ENCODE measurements at regions not wholly inside any gene's neighbourhood (a gene's known extent, or its start where the extent isn't known, plus 50 kb on each side); places are given as distances from the start of the nearest gene placed in this dataset.

GRCh38 chr15:58276924-58277323 lies 138.7 kb downstream of the AQP9 start:
- no peak for TF ChIP-seq REST (IDR thresholded peaks at IDR 0.05; ENCODE audit: low read depth)
- no peak for TF ChIP-seq POLR2A (IDR thresholded peaks at IDR 0.05; ENCODE audit: borderline replicate concordance, extremely low read depth, insufficient read depth, insufficient read length)
- no peak for TF ChIP-seq POLR2AphosphoS5 (IDR thresholded peaks at IDR 0.05; ENCODE audit: low read depth, low read length)
- TF ChIP-seq MAX (IDR thresholded peaks at IDR 0.05): no peak
- no peak for TF ChIP-seq EGR1 (IDR thresholded peaks at IDR 0.05; ENCODE audit: low read depth)
- TF ChIP-seq RAD21 (IDR thresholded peaks at IDR 0.05; ENCODE audit: low read depth): no peak
- no peak for TF ChIP-seq YY1 (IDR thresholded peaks at IDR 0.05; ENCODE audit: extremely low read depth, insufficient replicate concordance, low read depth, low read length)
- no peak for TF ChIP-seq CTCF (IDR thresholded peaks at IDR 0.05 in 2 of 3, conservative IDR thresholded peaks at IDR 0.05 in 1 of 3; ENCODE audit: borderline replicate concordance in 1 of 3, insufficient read depth in 1 of 3, low read depth in 2 of 3, low read length in 2 of 3)
- TF ChIP-seq JUND (IDR thresholded peaks at IDR 0.05): no peak
- no peak for TF ChIP-seq SP1 (IDR thresholded peaks at IDR 0.05; ENCODE audit: low read depth)
- TF ChIP-seq EZH2phosphoT487 (IDR thresholded peaks at IDR 0.05; ENCODE audit: borderline replicate concordance): no peak
- TF ChIP-seq CEBPB (IDR thresholded peaks at IDR 0.05; ENCODE audit: low read depth): no peak
- no peak for TF ChIP-seq ZNF274 (IDR thresholded peaks at IDR 0.05; ENCODE audit: low read depth, low read length)

Data from HCT116 (cell line).